HuH-7.5 (cell line): ENCODE measurements at regions not wholly inside any gene's neighbourhood (a gene's known extent, or its start where the extent isn't known, plus 50 kb on each side); places are given as distances from the start of the nearest gene placed in this dataset.
"Not testable (repeated sequence)": the region's sequence is repeated elsewhere in the genome, so short reads cannot be mapped to it uniquely, and the experiment has no call there.

Source experiments
- DNase-seq: peaks from one replicate; pipeline ENCODE4 v3.0.0; 2011; ENCODE audit warnings: low spot score

DNA sequence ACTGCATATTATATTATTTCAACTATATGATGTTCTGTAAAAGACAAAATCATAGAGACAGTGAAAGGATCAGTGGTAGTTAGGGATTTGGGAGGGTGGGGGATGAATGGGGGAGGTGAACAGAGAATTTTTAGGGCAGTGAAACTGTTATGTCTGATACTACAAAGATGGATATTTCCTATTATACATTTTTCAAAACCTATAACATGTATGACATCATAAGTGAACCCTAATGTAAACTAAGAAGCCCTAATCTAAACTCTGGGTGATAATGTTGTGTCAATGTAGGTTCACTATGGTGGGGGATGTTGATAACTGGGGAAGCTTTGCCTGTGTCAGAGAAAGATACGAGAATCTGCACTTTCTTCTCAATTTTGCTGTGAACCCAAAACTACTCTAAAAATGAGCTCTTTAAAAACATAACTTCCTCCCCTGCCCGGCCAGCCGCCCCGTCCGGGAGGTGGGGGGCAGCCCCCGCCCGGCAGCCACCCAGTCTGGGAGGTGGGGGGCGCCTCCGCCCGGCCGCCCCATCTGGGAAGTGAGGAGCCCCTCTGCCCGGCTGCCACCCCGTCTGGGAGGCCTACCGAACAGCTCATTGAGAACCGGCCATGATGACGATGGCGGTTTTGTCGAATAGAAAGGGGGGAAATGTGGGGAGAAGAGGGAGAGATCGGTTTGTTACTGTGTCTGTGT, 234.4 kb downstream of the RPIA start:
- no peak for DNase-seq

DNA sequence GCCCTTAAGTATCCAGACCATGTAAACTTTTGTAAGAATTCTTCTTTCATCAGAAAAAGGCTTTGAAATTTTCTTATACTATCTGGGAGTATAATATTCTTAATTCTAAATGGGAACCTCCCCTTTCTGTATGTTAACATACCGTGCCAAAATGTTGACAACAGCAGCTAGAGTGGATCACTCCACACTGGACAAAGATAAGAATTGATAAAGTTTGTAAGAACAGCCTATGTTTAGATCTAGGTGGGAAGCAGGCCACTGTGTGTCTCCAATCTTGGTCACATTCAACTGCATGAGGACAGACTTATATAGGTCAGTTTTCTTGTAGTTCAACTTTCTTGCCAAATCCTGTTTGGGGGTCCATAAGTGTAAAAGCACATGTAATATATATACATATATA, 235.7 kb downstream of the RPIA start:
- no peak for DNase-seq

DNA sequence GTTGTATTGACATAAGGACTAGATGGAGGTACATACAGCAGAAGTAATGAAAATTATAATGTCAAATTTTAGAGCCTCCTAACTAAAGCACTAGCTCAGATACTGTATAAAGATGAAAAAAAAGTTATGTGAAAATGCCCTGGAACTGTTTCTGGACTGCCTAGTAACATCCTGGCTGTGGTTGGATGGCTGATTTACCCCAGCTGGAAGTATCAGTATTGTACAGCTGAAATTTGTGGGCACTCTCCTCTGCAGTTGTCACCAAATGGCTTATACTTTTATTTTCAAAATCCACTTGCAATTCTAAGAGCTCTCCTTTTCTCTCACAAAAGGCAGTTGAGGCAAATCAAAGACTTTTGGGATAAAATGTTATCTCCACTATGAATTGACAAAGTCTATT, 239.2 kb downstream of the RPIA start:
- DNase-seq: no peak

GRCh38 chr2:88932686-88933085, 241.2 kb downstream of the RPIA start:
- DNase-seq: no peak

DNA sequence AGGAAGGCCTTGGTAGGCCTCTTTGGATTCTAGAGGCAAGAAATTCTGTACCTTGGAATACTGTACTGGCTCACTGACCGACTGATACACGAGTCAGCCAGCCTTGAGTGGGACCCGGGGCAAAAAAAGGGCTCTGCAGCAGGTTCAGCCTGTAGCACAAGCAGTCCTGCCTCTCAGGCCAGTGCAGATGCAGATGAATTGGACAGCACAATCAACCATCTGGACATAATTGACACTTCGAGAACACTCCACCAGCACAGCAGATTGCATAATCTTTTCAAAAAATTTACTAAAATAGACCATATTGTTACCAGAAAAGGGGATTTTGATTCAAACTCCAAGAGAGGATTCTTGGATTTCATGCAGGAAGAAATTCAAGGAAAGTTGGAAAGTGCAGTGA, 241.6 kb downstream of the RPIA start:
- no peak for DNase-seq

GRCh38 chr2:88933980-88934379, 242.5 kb downstream of the RPIA start:
- no peak for DNase-seq

- not testable (repeated sequence) for DNase-seq
Observed at GRCh38 chr2:88941178-88941577, 249.7 kb downstream of the RPIA start.

- no peak for DNase-seq
Observed at GRCh38 chr2:88942798-88943197, 251.3 kb downstream of the RPIA start.

GRCh38 chr2:88949336-88949735, 257.9 kb downstream of the RPIA start:
- no peak for DNase-seq

DNA sequence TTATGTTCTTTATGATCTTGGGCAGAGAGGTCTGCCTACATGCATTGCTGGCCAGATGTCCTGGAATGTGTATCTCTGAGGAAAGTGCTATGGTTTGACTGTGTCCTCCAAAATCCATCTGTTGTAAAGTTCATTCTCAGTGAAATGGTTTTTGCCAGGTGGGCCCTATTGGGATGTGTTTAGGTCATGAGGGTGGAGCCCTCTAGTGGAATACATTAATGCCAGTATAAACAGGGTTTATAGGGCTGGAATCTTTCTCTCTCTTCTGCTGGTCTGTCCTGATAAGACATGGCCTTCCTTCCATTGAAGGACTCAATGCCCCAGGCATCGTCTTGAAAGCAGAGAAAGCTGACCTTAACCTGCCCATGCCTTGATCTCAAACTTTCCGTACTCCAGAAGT, 258.5 kb downstream of the RPIA start:
- DNase-seq: no peak

- no peak for DNase-seq
Observed at GRCh38 chr2:88955607-88956006, 264.1 kb downstream of the RPIA start.

GRCh38 chr2:88959480-88960204, 268.2 kb downstream of the RPIA start:
- no peak for DNase-seq

GRCh38 chr2:88961323-88961722, 269.9 kb downstream of the RPIA start:
- not testable (repeated sequence) for DNase-seq

DNA sequence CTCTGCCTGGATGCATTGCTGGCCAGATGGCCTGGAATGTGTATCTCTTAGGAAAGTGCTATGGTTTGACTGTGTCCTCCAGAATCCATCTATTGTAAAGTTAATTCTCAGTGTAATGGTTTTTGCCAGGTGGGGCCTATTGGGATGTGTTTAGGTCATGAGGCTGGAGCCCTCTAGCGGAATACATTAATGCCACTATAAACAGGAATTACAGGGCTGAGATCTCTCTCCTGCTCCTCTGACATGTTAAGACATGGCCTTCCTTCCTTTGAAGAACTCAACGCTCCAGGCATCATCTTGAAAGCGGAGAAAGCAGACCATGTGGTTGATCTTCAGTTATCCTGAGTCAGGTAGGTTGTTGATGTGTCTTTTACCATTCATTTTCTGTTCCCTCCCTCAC, 276.4 kb downstream of the RPIA start:
- DNase-seq: no peak

DNA sequence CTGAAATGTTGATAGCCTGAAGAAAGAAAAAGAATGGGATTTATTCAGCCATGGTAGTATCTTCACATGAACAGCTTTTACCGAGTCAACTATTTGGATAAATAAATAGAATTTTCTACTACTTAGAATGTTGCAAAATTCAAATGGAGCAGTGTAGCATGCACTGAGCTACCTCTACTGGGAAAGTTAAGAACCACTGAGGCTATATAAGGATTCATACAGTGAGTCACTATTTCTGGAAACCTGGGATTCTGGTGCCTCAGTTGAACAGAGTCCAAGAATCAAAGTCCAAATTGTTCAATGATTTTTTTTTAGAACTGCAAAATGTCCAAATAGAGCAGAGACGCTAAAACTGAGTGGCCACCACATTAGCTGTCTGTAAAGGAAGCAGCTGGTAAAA, 286.5 kb downstream of the RPIA start:
- DNase-seq: not testable (repeated sequence)

DNA sequence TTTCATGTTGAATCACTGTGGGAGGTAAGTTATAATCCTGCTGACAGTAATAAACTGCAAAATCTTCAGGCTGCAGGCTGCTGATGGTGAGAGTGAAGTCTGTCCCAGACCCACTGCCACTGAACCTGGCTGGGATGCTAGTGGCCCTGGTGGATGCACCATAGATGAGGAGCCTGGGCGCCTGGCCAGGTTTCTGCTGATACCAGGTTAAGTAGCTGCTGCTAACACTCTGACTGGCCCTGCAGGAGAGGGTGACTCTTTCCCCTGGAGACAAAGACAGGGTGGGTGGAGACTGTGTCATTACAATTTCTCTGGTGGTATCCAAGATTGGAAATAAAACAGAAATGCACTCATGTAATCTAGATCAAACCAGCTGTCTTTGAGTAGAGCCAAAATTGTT, 287.0 kb downstream of the RPIA start:
- DNase-seq: not testable (repeated sequence)

GRCh38 chr2:88984079-88984478, 292.6 kb downstream of the RPIA start:
- DNase-seq: not testable (repeated sequence)

DNA sequence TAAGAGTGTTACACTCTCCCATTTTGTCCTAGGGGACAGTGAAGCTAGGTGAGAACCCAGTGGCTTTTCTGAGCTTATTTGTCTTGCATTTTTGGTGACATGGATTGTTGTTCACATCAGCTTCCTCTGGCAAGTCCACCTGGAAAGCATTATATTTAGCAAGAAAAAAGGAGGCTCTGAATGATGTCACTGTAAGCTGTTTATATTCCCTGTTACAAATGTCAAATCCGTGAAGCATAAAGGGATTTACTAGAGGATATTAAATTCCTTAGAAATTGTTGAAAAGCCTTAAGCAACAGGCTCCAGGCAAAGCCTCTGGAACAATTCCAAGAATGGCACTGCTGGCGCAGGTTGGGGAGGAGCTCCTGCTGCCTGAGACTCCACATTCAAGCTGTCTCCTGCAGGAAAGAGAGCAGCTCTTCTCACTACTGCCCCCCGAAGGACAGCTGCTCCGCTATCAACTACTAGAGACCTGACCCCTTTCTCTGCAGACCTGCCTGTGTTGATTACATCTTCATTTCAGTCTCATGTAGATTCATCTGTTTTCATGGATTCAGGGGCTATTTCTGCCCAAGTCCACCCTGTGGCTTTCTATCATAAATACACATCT, 295.4 kb downstream of the RPIA start:
- not testable (repeated sequence) for DNase-seq

- DNase-seq: not testable (repeated sequence)
Observed at GRCh38 chr2:88988617-88989016, 297.1 kb downstream of the RPIA start.

DNA sequence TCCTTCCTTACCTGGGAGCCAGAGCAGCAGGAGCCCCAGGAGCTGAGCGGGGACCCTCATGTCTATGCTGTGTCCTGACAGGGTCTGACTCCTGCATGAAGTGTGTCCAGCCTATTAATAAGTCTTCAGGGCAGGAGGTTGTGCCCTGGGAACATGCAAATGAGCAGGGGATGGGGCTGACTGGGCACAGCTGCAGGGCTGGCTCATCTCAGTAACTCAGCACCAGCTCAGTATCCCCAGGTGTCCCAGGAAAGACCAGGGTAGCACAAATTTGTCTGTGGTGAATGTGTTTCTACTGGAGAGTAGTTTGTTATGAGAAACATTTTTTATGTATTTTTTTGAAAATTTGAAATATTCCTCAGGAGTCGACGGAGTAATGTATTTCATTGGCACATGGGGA, 301.3 kb downstream of the RPIA start:
- DNase-seq: not testable (repeated sequence)

- not testable (repeated sequence) for DNase-seq
Observed at GRCh38 chr2:88994856-88995255, 303.4 kb downstream of the RPIA start.

DNA sequence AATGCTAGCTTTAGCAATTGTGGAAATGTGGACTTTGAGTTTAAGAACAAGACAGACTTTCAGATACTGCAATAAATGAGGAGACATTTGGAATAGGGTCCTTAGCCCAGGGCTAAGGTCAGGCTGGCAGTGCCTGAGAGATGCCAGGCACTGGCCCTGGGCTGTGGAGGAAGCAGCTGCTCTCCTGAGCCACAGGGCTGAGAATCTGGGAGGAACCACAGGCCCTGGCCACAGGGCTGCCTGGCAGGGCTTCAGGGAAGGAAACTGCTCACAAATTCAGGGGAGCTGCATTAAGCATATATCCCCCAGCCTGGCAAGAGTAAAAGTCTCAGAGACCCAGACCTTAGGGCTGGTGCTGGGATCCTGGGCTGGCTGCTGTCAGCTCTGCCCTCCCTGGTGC, 305.1 kb downstream of the RPIA start:
- not testable (repeated sequence) for DNase-seq

GRCh38 chr2:88999365-88999764, 307.9 kb downstream of the RPIA start:
- no peak for DNase-seq
